ENCODE measurements at regions not wholly inside any gene's neighbourhood (a gene's known extent, or its start where the extent isn't known, plus 50 kb on each side); places are given as distances from the start of the nearest gene placed in this dataset.

DNA sequence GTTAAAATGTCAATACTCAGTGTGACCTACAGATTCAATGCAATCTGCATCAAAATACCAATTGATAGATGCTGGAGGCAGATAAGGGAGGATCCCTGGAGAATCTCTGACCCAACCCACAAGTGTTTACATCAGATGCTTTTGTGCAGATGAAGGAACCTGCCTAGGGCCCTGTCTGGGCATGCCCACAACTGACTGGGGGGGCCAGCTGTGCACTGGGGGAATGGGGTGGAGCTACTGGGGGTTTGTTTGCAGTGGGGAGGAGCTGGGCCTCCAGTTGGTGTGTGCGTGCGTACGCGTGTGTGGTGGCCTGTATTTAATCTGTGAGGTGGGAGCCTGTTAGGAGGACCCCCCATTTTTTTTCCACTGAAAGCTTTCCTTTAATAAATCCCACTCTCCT, 244.9 kb downstream of the TRIM36 start:
- no peaks in the 10 kb centered on the region for H3K27me3 ChIP-seq
- no peak for DNase-seq
- H3K9me3 ChIP-seq: no peaks in the 10 kb centered on the region
- H3K4me1 ChIP-seq: no peaks in the 10 kb centered on the region
- no peak overlapping the region for H3K4me3 ChIP-seq (ENCODE audit: low read depth, low read length)
- TF ChIP-seq, protein P1, sequence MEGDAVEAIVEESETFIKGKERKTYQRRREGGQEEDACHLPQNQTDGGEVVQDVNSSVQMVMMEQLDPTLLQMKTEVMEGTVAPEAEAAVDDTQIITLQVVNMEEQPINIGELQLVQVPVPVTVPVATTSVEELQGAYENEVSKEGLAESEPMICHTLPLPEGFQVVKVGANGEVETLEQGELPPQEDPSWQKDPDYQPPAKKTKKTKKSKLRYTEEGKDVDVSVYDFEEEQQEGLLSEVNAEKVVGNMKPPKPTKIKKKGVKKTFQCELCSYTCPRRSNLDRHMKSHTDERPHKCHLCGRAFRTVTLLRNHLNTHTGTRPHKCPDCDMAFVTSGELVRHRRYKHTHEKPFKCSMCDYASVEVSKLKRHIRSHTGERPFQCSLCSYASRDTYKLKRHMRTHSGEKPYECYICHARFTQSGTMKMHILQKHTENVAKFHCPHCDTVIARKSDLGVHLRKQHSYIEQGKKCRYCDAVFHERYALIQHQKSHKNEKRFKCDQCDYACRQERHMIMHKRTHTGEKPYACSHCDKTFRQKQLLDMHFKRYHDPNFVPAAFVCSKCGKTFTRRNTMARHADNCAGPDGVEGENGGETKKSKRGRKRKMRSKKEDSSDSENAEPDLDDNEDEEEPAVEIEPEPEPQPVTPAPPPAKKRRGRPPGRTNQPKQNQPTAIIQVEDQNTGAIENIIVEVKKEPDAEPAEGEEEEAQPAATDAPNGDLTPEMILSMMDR (IDR thresholded peaks at IDR 0.05; ENCODE audit: low read depth, low read length): no peak
- H3K36me3 ChIP-seq: no peaks in the 10 kb centered on the region

DNA sequence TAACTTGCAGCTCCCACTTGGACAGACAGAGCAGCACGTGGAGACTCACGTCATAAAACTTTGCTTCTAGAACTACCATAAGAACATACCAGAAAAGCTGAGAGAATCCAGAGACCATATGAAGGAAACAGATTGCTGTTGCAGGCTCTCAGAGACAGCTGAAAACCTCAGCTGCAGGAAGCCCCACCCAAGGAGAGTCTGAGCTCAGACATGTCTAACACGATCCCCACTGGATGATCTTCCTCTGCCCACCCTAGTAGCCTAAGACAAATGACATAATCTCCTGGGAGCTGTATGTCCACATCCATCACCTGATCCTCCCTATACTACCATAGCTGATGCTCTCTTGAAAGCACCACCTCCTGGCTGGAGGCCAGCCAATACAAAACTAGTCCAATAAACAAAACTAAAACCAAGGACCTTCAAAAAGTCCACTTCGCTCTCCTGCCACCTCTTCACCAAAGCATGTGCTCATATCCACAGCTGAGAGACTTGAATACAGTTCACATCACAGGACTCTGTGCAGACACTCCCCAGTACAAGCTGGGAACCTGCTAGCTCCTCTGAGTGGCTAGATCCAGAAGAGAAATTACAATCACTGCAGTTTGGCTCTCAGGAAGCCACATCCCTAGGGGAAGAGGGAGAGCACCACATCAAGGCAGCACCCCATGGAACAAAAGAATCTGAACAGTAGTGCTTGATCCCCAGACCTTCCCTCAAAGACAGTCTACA, 257.4 kb downstream of the TRIM36 start:
- no peaks in the 10 kb centered on the region for H3K9me3 ChIP-seq
- H3K36me3 ChIP-seq: no peaks in the 10 kb centered on the region
- no peak for DNase-seq
- no peaks in the 10 kb centered on the region for H3K4me1 ChIP-seq
- H3K27me3 ChIP-seq: no peaks in the 10 kb centered on the region
- TF ChIP-seq, protein P1 (IDR thresholded peaks at IDR 0.05; ENCODE audit: low read depth, low read length): no peak
- H3K4me3 ChIP-seq (ENCODE audit: low read depth, low read length): no peak overlapping the region

DNA sequence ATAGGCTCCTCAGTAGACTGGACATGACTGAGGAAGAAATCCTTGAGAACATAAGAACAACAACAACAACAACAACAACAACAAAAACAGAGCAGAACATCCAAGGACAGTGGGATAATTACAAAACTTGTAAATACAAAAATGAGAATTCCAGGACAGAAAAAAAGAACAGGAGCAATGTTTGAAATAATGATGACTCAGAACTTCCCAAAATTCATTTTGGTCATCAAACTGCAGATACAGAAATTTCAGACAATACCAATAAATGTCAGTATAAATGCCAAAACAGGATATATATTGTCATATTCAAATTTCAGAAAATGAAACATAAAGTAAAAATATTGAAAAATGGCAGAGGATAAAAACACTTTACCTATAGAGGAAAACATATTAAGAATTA, 259.0 kb downstream of the TRIM36 start:
- no peak for DNase-seq
- Histone ChIP-seq H3K27me3 (no peaks in the 10 kb centered on the region), H3K9me3 (no peaks in the 10 kb centered on the region), H3K4me3 (ENCODE audit: low read depth, low read length) (no peak overlapping the region), H3K4me1 (no peaks in the 10 kb centered on the region), H3K36me3 (no peaks in the 10 kb centered on the region)
- TF ChIP-seq, protein P1 (IDR thresholded peaks at IDR 0.05; ENCODE audit: low read depth, low read length): no peak

DNA sequence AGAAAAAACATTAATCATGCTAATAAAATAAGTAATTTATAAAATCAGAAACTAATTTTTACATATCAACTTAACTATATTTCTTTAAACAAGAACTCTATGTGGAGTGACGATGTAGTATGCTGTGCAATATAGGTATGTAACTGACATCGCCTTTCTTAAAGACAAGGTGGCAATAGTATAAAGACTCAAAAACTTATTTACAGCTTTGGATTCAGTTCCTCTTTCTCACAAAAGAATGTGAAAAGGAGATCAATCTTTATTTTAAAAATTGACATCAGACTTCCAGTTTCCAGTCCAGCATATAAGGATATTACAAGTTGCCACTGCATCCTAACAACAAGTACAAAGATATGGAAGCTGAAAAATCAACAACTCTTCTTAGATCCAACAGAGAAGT, 260.3 kb downstream of the TRIM36 start:
- H3K27me3 ChIP-seq: no peaks in the 10 kb centered on the region
- TF ChIP-seq, protein P1 (IDR thresholded peaks at IDR 0.05; ENCODE audit: low read depth, low read length): no peak
- no peak overlapping the region for H3K4me3 ChIP-seq (ENCODE audit: low read depth, low read length)
- no peaks in the 10 kb centered on the region for H3K36me3 ChIP-seq
- DNase-seq: no peak
- no peaks in the 10 kb centered on the region for H3K9me3 ChIP-seq
- no peaks in the 10 kb centered on the region for H3K4me1 ChIP-seq

DNA sequence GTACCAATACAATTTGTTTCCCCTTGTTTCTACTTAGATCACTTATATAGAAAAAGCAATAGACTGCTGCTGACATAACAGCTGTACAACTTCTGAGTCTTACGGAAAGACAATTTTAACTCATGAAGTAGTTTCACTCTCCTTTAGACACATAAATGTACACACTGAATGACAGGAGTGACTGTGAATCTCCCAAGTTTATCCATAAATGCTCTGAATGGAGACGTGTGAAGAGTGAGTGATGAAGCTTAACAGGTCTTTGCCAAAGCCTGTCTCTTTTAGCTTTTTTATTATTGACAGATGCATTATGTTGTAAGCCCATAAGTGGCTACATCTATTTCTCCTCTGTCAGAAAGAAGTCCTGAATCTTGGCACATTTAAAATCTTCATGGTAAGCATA, 265.9 kb downstream of the TRIM36 start:
- no peaks in the 10 kb centered on the region for H3K9me3 ChIP-seq

DNA sequence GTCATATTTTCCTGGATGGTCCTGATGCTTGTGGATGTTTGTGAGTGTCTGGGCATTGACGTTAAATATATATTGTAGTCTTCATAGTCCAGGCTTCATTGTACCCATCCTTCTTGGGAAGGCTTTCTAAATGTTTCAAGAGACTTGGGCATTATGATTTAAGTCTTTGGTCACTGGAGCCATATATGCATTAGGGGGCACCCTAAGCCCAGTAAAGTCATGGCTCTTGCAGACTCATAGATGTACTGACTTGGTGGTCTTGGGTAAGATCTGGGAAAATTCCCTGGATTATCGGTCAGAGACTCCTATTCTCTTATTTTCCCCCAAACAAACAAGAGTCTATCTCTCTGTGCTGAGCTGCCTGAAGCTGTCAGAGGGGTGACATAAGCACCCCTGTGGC, 271.1 kb downstream of the TRIM36 start:
- Histone ChIP-seq H3K27me3 (no peaks in the 10 kb centered on the region), H3K36me3 (no peaks in the 10 kb centered on the region), H3K4me3 (ENCODE audit: low read depth, low read length) (no peak overlapping the region), H3K9me3 (no peaks in the 10 kb centered on the region), H3K4me1 (no peaks in the 10 kb centered on the region)
- DNase-seq: no peak
- TF ChIP-seq, protein P1 (IDR thresholded peaks at IDR 0.05; ENCODE audit: low read depth, low read length): no peak

More for the DNA sequence above, 265.9 kb downstream of the TRIM36 start:
- Histone ChIP-seq H3K4me3 (ENCODE audit: low read depth, low read length) (no peak overlapping the region), H3K4me1 (no peaks in the 10 kb centered on the region), H3K36me3 (no peaks in the 10 kb centered on the region), H3K27me3 (no peaks in the 10 kb centered on the region)
- TF ChIP-seq, protein P1 (IDR thresholded peaks at IDR 0.05; ENCODE audit: low read depth, low read length): no peak
- DNase-seq: no peak

Data from BE2C (cell line).